NCI-H2227 treated with DMSO at 0.1 percent for 48 hours (cell line): ENCODE measurements at regions not wholly inside any gene's neighbourhood (a gene's known extent, or its start where the extent isn't known, plus 50 kb on each side); places are given as distances from the start of the nearest gene placed in this dataset.

Source experiments
- DNase-seq: peaks from one replicate; lab custom pipeline; 2025; lab: John Stamatoyannopoulos, UW

- DNase-seq, result no peak
Measured at GRCh38 chr18:71008257-71008656, 719.4 kb downstream of the SOCS6 start.

DNA sequence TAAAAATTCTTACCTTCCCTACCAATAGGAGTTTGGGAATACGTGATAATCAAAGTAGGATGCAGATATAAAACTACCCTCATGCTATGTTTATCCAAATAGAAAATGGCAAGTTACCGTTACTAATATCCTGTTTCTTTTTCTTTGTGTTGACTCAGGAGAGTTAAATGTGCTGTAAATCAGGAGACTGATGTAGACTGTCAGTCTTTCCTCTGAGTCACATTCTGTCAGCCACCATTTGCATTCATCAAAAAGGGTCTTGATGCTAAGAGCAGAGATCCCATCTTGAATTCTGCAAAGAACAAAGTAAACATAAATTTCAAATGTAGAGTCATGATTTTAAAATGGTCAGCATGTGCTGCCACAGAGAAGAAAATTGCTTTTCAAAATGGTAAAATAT, 712.8 kb downstream of the SOCS6 start:
- DNase-seq, result no peak

GRCh38 chr18:70998490-70998889, 709.6 kb downstream of the SOCS6 start:
- DNase-seq, result no peak

GRCh38 chr18:70994116-70994515, 705.3 kb downstream of the SOCS6 start:
- no peak for DNase-seq

DNA sequence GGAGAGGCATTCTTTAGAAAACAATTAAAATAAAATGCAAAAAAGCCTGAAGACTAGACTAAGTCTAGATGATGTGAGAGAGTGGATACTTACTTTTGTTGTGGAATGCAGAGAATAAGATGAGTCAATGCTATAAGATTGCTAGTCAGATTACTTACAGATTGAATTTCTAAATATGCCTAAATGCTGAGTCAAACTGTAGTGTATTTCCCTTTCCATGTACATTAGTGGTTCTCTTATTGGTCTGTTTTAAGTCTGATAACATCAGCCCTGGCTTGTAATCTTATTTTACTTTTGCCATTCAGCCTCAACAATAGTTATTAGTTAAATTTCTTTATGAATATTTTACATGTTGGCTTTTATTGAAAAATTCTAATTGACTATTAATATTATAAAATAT, 702.7 kb downstream of the SOCS6 start:
- no peak for DNase-seq

GRCh38 chr18:70985948-70986347, 697.1 kb downstream of the SOCS6 start:
- no peak for DNase-seq

GRCh38 chr18:70982292-70982691, 693.4 kb downstream of the SOCS6 start:
- no peak for DNase-seq

GRCh38 chr18:70981400-70982140, 692.7 kb downstream of the SOCS6 start:
- DNase-seq, result no peak

DNA sequence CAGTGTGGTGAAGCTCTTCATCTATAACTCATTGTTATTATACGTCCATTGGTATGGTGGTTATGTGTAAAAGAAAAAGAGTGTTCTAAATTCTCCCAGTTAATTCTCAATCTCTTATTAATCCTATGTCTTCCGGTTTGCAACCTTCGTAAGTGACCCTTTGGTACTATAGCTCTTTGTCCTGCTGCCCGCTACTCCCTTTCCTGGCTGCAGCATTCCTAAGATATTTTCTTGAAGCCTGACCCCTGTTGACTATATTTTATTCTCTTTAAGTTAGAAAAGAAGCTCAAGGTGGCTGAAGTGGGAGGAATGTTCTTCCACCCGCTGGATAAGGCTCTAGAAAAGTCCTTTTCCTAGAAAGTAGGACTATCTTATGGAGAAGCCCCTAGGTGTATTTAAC, 684.8 kb downstream of the SOCS6 start:
- no peak for DNase-seq

DNA sequence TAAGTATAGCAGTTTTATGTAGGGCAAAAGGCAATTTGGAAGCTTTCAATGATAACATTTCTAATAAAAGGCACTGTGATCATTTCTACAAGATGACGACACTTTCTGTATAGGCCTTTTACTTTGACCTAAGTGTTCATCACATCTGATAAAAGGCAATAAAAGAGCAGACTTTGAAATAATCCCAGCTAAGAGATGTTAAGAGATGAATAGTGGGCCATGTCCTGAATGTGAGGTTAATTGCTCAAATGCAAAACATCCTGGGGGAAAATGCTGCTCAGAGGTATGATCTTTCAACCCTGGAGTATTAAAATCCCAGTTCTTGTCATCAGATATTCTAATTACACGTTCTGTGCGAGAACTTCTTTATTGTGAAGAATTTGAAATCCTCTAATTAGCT, 677.6 kb downstream of the SOCS6 start:
- DNase-seq, result no peak

GRCh38 chr18:70961939-70962338, 673.1 kb downstream of the SOCS6 start:
- DNase-seq, result no peak

- DNase-seq, result no peak
Measured at GRCh38 chr18:70956554-70956953, 667.7 kb downstream of the SOCS6 start.

DNA sequence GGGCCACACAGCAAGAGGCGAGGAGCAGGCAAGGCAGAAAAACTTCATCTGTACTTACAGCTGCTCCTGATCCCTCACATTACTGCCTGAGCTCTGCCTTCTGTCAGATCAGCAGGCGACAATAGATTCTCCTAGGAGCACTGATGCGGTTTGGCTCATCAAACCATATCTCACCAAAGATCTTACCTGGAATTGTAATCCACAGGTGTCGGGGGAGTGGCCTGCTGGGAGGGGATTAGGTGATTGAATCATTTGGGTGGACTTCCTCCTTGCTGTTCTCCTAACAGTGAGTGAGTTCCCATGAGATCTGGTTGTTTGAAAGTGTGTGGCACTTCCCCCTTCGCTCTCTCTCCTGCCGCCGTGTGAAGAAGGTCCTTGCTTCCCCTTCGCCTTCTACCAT, 647.3 kb downstream of the SOCS6 start:
- no peak for DNase-seq

DNA sequence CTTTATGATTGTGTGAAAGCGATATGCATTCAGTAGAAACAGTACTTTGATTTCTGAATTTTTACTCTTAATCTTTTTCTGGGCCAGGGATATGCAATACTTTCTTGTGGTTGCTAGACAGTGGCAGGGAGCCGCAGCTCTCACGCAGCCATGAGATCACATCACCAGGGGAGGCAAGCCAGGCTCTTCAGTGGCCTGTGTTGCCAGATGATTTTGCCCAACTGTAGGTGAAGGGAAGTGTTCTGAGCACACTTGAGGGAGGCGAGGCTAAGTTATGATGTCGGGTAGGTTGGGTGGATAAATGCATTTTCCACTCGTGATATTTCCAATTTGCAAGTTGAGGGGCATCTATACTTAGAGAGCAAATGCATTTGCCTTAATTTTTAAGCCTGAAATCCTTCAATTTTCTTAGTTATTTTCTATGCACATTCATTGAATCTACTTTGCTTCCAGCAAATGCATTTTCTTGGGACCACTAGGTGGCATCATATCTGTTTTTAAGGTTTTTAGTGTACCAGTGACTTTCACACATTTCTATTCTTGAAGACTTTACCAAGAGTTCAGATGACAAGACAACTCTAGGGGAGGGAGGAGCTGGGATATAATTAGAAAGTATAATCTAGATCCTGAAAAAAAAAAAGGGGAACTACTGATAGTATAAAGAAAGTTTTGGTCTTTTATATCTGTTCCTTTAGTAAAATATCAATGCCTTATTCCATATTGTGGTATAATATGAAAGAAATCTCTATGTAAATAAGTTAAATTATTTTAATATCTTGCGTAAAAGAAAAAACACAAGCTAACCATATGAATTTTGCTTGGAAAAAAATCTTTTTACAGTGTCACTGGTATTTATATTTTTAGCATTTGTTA, 643.3 kb downstream of the SOCS6 start:
- DNase-seq, result no peak

- DNase-seq, result no peak
Measured at GRCh38 chr18:70920840-70921374, 632.1 kb downstream of the SOCS6 start.

DNA sequence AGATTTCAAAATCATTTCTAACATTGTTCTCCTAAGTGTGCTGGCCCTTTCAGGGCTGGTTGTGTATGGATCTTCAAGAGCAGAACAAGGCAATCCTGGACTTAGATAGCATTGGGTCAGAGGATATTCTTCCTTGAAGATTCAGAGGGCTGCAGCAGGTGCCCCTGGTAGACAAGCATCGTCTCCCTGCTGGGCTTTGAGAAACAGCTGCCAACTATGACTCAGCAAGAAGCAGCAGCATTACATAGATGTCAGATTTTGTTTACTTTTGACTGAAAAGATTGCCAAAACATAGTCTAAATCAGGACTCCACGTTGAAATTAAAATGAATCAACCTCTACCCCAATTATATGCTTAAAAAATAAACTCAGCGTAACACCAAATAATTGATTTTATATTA, 618.8 kb downstream of the SOCS6 start:
- DNase-seq, result peak; percentile 21

DNA sequence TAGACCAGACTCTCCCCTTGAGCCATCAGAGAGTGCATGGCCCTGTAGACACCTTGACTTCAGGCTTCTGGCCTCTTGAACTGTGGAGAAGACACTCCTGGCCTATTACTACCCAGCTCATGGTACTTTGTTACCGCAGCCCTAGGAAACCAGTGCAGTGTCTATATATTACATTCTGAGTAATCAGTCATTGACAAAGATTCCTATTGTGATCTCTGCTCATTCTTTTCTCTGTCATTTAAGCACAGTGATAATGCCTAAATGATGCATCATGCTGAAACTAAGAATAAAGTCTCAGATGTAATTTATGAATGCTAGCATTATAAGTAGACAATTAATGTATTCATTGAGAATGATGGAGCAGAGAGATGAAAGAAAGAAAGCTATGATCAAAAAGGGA, 603.5 kb downstream of the SOCS6 start:
- no peak for DNase-seq

DNA sequence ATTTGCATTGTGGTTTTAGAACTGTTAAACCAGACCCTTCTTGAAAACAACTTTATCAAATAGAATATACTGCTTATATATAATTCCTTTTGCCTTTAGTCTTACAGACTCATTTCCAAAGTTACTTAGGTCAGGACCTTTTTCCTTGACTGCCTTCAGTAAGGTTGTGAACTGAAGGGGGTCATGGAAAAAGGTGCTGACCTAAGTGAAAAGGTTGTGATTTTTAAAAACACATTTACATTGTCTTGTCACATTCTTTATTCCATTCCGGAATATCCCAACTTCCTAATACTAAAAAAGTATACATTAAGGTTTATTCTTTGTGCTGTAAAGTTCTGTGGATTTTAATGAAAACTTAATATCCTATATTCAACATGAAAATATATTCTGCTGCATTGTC, 581.4 kb downstream of the SOCS6 start:
- no peak for DNase-seq

DNA sequence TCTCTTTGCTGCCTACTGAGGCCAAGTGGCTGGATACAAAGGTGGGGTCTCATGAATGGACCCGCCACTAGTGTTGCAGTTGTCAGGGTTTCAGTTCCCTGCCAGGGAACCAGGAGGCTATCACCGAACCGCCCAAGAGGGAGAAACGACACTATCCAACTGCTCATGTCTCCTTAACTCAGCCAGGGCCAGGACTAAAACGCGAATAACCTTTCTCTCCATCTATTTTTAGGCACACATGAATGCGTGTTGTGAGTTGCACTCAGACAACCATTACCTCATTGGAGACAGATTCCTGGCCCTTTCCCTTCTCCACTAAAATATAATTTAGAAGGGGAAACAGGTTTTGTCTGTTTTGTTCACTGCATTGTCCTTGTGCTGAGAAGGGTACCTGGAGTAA, 559.5 kb downstream of the SOCS6 start:
- no peak for DNase-seq

DNA sequence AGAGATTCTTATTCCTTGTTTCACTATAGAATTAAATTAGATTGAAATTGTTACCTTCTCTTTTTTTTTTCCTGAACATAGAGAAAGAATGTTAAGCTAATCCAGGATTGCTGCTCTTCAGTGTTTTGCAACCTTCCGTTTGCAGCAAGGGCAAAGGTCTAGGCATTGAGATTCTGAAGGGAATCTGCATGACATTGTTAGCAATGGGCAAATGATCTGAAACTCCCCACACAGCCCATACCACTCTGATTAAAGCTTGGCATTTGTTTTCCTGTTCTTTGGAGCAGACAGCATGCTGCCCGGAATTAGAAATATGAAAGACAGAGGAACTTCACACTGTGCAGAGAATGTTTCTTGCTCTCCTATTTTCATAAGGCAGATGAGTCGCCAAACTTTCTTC, 551.8 kb downstream of the SOCS6 start:
- no peak for DNase-seq

- DNase-seq, result no peak
Measured at GRCh38 chr18:70827632-70828031, 538.8 kb downstream of the SOCS6 start.

- no peak for DNase-seq
Measured at GRCh38 chr18:70826571-70826970, 537.7 kb downstream of the SOCS6 start.

- no peak for DNase-seq
Measured at GRCh38 chr18:70822691-70823090, 533.8 kb downstream of the SOCS6 start.
